HG02623 (cell line): ENCODE measurements at regions not wholly inside any gene's neighbourhood (a gene's known extent, or its start where the extent isn't known, plus 50 kb on each side); places are given as distances from the start of the nearest gene placed in this dataset.

ENCODE experiments used
- ATAC-seq: cut with Tn5 transposase; IDR thresholded peaks from one replicate; pipeline ENCODE4 v1.9.1; 2021; ENCODE audit warnings: moderate library complexity; ENCODE audit not compliant: unreplicated experiment

DNA sequence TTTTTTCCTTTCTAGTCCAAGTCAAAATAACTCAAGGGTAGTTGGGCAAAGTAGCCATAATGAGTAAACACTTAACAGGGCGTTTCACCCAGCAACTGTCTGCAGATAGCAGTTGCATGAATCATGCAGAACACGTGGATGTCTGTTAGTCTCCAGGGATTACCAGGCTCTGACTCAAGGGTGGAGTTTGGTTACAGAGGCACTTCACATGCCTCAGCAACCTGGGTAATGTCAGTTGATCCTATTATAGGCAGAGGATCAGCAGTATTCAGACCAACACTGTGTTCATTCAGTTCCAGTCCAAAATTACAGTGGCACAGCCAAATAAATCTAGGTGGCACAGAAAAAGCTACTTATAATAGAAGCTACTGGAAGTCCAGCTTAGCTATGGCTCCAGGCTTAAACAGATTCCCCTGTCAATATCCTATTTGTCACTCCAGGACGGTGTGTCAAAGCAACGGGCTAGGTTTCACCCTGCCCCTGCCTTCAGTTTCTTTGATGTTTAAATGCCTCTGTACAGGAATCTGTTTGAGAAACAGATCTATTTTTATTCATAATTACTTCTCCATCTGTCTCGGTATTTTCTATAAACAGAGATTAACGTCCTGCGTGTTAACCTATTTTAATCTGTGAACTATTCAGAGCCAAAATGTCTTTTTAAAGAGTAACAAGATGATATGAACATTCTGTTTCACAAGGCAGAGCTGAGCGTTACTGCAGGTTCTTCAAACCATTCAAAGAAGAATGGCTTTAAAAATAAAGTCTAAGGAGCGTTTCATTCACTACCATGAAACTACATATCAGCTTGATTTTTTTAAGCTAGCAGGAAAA is 162.6 kb upstream of the AKR1E2 start:
- peak; percentile 78 for ATAC-seq

DNA sequence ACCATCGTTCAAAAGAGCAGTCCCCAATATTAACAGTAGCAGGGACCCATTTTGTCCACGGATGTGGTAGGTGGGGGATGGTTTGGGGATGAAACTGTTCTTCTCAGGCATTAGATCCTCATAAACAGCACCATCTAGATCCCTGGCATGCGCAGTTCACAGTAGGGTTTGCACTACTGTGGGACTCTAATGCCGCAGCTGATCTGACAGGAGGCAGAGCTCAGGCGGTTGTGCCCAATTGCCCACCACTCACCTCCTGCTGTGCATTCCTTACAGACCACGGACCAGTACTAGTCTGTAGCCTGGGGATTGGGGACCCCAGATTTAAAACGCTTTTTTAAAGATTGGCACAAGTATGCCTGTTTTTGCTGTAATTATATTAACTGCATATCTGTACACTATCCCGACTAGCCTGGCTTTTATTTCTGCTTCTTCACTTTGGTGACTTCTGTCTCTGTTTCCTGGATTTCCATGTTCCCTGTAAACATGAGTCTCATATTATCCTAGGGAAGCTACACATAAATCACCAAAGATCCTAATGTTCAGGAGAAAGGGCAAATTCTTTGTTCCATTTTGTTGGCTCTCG is 163.3 kb upstream of the AKR1E2 start:
- ATAC-seq, result no peak

- ATAC-seq, result no peak
Measured at GRCh38 chr10:4661511-4662255, 164.3 kb upstream of the AKR1E2 start.

DNA sequence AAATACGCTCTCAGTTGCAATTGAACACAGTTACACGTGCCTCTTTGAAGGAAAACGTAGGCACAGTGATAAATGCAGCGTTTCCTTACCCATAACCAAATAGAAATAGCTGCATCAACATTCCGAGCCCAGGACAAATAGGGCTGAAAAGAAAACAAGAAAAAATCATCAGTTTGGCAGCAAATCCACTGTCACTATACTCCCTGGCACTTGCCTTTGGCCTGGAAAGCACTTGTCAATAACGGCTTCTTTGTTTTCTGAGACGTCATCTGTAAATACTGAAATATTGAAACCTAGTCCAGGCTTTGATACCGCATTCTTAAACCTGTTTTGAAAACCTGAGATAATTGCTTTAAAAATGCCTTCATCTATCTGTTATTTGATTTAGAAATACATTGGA is 167.2 kb upstream of the AKR1E2 start:
- ATAC-seq, result no peak

GRCh38 chr10:4656576-4657194 is 169.3 kb upstream of the AKR1E2 start:
- ATAC-seq, result no peak

- no peak for ATAC-seq
Measured at GRCh38 chr10:4655879-4656278, 170.1 kb upstream of the AKR1E2 start.

GRCh38 chr10:4655406-4655805 is 170.6 kb upstream of the AKR1E2 start:
- ATAC-seq, result no peak

GRCh38 chr10:4654496-4654895 is 171.5 kb upstream of the AKR1E2 start:
- ATAC-seq, result no peak

DNA sequence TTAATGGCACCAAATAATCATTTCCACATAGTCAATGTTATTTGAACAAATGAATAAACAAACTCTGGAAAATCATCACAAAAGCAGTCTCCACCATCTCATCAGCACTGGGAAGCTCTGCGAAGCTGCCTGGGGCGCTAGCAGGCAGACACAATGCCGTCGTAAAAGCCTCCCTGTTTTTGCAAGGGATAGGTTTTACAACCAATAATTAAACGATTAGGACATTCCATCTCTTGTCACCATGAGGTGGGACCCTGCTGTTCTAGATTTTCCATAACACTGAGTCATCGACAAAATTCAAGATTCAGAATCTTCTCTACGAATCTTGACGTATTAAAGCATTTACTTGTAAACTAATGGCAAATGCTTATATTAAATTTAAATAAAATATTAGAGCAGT is 172.8 kb upstream of the AKR1E2 start:
- ATAC-seq, result no peak

- ATAC-seq, result no peak
Measured at GRCh38 chr10:4652111-4653010, 173.6 kb upstream of the AKR1E2 start.

- ATAC-seq, result no peak
Measured at GRCh38 chr10:4651404-4652037, 174.5 kb upstream of the AKR1E2 start.

DNA sequence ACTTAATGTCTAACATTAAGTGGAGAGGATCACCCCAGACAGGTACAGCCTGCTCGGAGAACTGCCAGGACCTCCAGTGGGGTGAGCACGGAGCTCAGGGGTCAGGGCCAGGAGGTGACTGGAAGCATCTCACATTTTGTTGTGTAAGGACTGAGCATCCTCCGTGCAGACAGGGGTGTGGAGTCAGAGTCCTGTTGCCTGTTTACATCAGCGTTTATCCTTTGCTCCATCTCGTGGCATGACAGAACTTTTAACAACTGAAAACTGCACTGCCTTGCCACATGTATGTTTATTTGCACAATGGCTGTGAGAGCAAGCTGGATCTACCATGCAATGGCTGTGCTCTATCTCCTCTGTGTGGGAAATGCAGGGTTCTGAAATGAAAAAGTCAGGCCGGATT is 175.4 kb upstream of the AKR1E2 start:
- ATAC-seq, result no peak

DNA sequence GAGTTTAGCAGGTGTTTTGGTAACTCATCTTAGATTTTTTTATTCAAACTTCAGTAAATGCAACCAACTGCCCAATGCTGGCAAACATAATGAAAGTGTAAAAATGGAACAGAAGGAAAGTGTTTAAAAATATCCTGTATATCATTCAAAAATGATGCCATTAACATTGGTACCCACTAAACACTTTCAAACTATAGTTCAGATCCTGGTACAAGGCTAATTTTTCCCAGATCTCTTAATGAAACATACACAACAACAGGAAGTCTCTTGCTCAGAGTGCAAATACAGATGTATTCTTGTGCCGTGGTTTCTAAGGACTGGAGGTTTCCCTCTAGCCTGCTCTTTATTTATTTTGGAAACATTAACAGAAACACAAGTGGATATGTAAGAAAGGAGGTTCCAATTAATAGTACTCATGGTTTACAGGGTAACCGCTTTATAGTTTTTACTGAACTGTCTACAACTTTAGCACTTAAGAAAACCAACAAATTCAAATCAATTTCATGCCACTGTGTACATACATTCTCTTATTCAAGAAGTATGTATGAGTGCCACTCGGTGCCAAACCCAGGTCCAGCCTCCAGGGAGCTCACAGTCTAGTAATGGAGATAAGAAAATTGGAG is 176.0 kb upstream of the AKR1E2 start:
- ATAC-seq, result no peak

- no peak for ATAC-seq
Measured at GRCh38 chr10:4649471-4649870, 176.5 kb upstream of the AKR1E2 start.

DNA sequence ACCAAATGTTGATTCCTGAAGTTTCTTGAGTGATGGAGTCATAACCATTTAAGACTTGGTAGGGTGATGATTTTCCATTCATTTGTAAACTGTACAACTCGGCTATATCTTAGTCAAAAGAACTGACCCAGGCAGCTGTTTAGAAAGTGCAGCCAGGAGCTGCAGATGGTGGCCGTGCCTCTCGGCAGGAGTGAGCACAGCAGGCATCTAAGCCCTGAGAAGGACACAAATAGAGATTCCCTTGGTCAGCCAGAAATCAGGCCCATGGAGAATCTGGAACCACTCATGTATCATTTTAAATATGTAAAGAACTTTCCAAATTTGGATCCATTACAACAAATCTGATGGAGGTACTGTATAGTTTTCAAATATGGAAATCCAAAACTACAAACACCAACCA is 177.0 kb upstream of the AKR1E2 start:
- ATAC-seq, result no peak

DNA sequence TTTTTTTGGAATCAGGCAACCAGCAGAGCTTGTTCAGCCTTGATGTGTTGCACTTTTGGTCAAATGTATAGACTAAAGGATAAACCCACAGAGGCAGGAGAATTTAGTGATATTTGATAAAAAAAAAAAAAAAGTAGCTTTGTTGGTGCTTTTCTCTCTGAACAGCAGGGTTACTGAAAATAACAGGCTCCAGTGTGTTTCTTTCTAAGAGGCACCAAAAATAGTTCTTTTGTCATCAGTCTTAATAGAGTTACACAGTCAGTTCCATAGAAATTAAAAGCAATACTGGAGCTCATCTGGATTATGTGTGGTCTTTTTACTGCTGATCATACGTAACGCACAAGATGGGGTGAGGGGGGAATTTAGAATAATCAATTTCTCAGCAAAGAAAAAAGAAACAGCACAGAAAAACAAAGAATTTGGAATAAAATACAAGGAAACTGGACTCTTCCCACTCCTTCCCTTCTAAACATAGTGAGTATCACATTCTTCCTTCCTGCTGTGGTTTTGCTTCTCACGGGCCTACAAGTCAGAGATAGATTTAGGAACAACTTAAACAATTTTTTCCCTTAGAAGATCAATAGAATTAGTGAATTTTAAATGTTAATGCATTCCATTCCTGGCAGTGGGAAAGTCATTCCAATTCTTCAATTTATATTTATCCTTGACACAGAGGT is 178.8 kb upstream of the AKR1E2 start:
- no peak for ATAC-seq

DNA sequence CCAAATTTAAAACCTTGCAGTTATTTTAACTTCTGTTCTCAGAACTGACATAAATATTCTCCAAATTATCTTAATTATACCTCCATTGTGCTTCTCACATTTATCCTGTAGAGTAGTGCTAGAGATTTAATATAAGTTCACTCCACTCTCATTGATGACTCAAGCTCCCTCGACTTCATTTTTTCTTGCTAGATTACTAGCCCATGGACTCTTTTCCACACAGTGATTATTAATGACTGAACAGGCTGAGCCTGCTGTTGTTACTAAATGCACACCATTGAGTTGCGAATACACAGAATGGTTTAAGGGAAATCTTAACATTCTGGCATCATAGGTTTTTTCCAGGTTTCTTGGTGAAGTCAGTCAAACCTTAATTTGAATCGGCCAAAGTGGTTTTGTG is 179.5 kb upstream of the AKR1E2 start:
- no peak for ATAC-seq

GRCh38 chr10:4645836-4646235 is 180.2 kb upstream of the AKR1E2 start:
- no peak for ATAC-seq

GRCh38 chr10:4643471-4643870 is 182.5 kb upstream of the AKR1E2 start:
- no peak for ATAC-seq
